IPS DF 4.7 (cell line): ENCODE measurements at regions not wholly inside any gene's neighbourhood (a gene's known extent, or its start where the extent isn't known, plus 50 kb on each side); places are given as distances from the start of the nearest gene placed in this dataset.
A peak's percentile ranks its signal among the peaks of the same experiment; 100 is the strongest.
"Not testable (repeated sequence)": the region's sequence is repeated elsewhere in the genome, so short reads cannot be mapped to it uniquely, and the experiment has no call there.

Experiments
- DNase-seq: peaks from one replicate; pipeline ENCODE4 v3.0.0-alpha.2; 2013; ENCODE audit warnings: low spot score; ENCODE audit errors: extremely low read depth

DNA sequence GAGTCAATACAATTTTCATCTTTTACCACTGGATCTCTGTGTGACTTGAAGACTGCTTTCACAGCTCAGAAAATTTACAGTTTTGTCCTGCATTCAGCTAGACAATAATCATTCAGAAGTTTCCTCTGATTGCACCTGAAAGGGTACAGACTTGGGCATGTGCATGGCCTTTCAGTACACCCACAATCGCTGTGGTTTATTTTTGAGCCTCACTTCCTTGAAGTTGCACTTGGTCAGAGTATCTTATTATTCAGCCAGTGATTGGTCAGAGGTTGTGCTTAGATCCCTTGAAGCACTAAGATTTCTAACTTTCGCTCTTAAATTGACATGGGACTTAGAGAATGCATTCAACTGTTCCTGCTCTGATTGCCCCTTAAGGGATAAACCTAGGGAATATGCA is 508.2 kb downstream of the FAM181B start:
- DNase-seq = no peak

- DNase-seq = no peak
These were observed 516.6 kb downstream of the FAM181B start for GRCh38 chr11:82216927-82217570.

DNA sequence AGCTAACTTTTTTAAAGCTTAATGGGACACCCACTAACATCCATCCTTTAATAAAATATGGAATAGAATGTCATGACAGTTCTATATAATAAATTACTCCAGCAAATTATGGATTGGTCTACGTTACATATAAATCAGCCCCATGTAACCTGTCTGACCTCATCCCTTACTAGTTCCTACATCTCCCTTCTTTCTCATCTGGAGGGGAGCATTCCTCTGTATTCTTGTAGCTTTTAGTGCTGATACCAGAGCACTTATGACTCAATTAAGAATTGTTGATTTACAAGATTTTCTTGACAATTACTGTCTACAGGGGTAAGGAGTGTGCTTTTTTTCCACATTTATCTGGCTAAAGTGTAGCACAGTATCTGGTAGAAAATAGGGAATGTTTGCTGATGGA is 523.7 kb downstream of the FAM181B start:
- no peak for DNase-seq

DNA sequence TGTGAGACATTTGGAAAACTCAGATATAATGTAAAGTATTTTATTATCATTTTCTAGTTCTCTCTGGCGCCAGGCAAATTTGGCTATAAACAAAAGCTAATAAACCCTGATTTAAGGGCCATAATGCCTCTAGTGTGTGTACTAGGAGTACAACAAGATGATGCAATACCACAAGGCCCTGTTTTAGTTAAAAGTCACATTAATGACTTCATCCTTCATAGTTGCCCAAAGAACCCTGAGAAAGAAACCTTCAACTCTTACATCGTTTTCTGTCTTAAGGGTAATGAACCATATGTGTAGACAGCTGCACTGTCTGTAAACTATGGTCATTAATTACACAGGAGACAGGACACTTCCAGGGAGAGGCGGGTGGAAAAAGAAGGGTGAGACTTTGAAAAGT is 538.4 kb downstream of the FAM181B start:
- DNase-seq = no peak

DNA sequence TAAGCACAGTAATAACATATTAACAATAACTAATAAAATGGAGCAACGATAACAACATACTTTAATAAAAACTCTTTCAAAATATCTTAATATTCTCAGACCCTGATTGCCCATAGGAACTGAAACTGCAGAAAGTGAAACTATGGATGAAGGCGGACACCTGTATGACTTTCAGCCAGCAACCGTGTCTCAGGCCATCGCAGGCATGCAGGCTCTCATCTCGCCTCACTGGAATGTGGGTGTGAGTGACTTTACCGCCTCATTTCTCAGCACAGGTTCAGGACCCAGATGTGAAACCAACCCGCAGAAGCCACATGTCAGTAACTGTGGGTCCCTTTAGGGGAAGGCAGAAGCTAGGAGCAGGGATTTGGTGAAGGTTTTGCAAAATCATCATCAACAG is 539.1 kb downstream of the FAM181B start:
- no peak for DNase-seq

DNA sequence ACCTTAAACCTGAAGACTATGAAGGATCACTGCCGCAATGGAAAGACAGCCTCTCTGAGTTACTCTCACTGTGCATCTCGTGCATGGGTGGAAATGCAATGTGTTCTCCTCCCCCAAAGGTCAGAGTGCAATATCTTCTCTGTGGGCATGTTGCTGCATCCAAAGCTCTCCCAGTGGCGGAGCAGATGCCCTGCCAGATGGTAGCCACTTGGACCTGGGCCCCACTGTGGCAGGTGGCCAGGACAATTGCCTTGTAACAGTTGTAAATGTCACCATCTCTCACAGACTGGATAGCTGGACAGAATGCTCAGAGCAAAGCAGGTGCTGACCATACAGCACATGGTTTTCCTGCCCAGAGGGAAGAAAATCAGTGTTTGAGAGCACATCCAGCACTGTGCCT is 542.0 kb downstream of the FAM181B start:
- no peak for DNase-seq

- no peak for DNase-seq
These were observed 547.7 kb downstream of the FAM181B start for GRCh38 chr11:82185925-82186324.

DNA sequence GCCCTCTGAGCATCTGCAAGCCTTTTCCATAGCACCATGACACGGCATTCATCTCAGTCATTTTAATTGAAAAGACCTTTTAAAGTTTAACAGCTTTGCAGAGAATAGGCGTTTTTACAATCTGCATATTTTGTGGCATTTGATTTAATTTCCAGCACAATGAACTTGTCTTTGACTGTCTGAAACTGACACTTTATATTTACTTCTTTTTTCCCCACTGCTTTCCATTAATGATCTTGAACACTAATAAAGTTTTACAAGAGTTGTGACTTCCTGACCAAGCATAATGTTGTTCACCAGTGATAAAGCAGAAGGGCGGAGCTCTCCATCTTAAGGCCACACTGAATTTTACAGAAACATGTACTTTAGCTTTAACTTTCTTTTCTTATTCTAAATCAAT is 548.7 kb downstream of the FAM181B start:
- DNase-seq = no peak

GRCh38 chr11:82183346-82183745 is 550.3 kb downstream of the FAM181B start:
- no peak for DNase-seq

DNA sequence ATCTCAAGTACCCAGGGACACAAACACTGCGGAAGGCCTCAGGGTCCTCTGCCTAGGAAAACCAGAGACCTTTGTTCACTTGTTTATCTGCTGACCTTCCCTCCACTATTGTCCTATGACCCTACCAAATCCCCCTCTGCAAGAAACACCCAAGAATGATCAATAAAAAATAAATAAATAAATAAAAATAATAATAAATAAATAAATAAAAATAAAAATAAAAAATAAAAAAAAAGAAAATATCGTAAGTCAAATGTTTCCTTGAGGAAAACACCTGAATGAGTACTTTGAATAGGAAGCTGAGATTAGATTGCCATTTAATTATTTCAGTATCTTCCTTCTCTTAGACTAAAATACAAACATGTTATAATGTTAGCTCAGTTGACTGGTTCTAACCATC is 551.0 kb downstream of the FAM181B start:
- not testable (repeated sequence) for DNase-seq

GRCh38 chr11:82181796-82182195 is 551.9 kb downstream of the FAM181B start:
- not testable (repeated sequence) for DNase-seq

DNA sequence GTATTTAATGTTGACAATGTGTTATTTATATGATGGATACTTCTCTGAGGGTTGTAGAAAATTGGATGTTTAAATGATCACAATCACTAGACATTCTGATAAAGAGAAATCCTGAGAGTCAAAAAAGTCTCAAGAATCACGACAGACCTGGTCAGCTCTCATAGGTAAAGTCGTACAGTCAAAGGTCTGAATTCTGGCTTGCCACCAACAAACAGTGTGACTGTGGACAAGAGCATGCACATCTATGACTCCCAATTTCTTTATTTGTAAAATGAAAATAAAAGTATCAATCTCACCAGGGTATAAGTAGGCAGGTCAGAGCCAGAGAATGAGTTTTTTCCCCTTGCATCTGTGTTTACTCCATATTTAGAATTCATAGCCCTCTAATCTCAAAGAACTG is 556.7 kb downstream of the FAM181B start:
- no peak for DNase-seq

GRCh38 chr11:82176365-82176764 is 557.3 kb downstream of the FAM181B start:
- no peak for DNase-seq

DNA sequence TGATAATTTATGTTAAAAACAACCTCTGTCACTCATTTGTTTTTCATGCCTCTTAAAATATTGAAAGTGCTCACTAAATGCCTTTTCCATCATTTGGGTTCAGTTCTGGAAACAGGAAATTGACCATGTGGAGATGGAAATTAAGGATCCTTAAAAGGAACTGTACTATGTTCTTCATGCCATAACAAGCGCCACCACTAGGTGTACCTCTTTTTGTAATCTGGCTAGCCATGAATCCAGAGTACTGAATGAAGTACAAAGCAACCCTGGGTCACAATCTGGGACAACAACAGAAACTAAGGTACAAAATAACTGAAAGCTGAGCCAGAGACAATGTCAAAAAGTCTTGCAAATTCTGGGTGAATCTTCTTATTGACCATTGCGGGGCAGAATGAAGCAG is 559.1 kb downstream of the FAM181B start:
- DNase-seq = peak; percentile 51

- no peak for DNase-seq
These were observed 586.9 kb downstream of the FAM181B start for GRCh38 chr11:82146789-82147188.

DNA sequence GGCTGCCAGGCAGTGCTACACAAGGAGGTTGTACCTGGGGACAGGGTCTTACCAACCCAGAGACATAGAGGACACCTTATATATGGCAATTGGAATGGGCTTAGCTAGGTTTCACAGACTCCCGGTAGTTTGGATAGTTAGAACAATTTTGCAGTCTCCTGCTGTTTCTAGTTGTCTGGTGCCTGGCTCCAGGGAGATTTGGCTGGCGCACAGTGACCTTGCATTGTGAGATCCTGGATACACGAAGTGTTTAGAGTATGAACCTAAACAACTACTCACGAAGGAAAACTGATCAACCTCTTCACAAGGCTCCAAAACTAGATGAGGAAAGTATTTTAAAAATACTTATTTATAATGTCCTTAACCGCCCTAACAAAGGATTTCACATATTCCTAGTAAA is 614.7 kb downstream of the FAM181B start:
- no peak for DNase-seq

GRCh38 chr11:82117362-82117761 is 616.3 kb downstream of the FAM181B start:
- no peak for DNase-seq

GRCh38 chr11:82105331-82105998 is 628.2 kb downstream of the FAM181B start:
- no peak for DNase-seq

DNA sequence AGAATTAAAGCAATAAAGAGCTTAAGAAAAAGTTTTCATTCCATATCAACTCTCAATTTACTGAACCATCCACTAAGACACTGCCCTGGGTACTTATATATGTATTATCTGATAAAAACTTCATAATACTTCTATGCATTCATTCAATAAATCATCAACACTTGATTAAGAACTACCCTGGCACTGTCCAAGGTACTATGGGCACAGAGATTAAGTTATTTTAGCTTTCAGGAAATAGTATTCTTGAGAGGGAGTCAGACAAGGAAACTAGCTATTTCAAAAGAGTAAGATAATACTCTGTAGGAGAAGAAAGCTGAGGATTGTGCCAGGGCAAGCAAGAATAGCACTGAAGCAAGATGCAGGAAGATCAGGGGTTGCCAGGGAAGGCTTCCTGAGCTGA is 640.8 kb downstream of the FAM181B start:
- no peak for DNase-seq

DNA sequence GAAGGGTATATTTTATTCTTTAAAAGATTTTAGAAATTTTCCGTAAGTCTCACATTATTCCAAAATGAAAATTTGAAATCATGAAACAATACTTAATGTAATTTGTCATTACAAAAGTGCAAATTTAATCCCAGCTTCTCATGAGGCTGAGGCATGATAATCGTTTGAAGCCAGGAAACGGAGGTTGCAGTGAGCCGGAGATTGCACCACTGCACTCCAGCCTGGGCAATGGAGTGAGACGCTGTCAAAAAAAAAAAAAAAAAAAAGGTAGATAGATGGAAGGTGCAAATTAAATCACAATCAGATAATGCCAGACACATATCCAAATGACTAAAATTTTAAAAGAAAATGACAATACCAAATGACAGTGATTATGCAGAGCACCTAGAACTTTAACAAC is 644.2 kb downstream of the FAM181B start:
- DNase-seq = no peak

DNA sequence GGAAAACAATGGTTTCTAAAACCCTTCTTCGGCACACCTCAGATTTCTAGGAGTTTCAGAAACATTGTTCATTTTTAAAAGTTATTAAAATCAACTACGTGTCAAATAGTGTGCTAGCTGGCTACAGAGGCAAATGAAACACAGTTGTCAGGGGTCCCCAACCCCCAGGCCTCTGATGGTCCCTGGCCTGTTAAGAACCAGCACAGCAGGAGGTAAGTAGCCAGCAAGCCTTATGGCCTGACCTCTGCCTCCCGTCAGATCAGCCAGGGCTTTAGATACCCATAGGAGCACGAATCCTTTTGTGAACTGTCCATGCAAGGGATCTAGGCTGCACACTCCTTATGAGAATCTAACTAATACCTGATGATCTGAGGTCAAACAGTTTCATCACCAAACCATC is 648.2 kb downstream of the FAM181B start:
- DNase-seq = no peak

GRCh38 chr11:82082976-82083375 is 650.7 kb downstream of the FAM181B start:
- DNase-seq = no peak

DNA sequence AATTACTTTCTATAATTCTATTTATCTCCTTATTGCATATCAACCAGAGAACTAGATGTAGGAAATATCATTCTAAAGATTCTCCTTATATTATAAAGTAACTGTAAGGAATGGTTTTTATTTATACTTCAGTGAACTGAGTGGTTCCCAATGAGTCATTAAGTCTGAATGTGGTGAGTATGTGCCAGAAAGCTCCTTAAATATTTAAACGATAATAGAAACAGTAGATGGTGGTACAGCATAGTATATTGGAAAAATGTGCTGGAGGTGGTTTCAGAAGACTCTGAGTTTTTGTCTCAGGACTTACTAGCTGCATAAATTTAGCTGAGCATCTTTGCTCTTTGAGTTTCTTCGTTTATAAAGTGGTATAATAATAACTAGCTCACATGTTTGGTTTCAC is 653.5 kb downstream of the FAM181B start:
- DNase-seq = no peak
